Urothelium cell line (cell line): ENCODE measurements at regions not wholly inside any gene's neighbourhood (a gene's known extent, or its start where the extent isn't known, plus 50 kb on each side); places are given as distances from the start of the nearest gene placed in this dataset.

Source experiments
- DNase-seq: peaks from one replicate; pipeline ENCODE4 v3.0.0; 2011; ENCODE audit warnings: low spot score, mixed read lengths
- FAIRE-seq: peaks from 2 replicates; lab custom pipeline; 2011; peaks lifted over from hg19 to GRCh38; lab: Jason Lieb, UNC

DNA sequence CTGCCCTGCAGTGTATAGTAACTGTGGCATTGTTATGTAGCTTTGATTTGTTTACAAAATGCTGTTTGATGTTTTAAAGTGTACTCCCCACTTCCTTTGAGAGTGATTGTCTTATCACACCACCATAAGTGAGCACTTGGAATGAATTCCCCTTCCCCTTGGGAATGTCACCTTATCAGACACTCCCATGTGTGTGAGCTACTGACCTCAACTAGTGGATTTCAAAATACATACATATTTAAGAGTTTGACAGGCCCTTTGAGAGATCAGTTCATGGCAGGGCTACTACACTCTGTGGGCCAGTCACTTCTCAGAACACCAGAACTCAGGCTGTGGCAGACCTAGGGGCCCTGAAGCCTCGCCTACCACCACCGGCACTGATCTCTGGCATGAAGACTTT, 547.6 kb downstream of the NR2F2 start:
- DNase-seq = no peak
- no peak for FAIRE-seq

DNA sequence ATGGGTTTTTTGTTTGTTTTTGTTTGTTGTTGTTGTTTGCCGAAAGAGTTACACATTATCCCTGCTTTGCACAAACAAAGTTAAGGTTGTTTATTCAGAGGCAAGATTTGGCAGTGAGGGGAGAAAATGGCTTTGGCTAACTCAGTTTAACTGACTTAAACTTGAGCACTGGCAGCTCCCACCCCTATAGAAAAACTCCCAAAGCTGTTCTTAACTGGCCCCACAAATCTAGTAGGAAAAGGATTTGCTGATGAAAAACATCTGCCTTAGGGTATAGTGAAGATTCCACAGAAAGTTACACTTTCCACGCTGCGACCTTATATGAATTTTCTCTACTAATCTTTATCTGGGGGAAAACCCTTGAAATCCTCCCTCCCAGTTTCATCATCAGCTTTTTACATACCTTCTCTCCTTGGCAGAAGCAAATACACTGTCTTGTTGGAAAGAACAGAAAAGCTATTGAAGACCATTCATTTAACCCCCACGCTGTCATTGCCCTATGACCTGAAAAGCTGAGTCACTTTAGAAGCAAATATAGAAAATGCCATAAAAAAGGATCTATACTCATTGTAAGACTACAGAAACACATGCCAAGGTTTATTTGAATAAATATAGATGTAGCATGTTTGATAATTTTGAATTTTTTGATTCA, 551.7 kb downstream of the NR2F2 start:
- FAIRE-seq = no peak
- DNase-seq = no peak

DNA sequence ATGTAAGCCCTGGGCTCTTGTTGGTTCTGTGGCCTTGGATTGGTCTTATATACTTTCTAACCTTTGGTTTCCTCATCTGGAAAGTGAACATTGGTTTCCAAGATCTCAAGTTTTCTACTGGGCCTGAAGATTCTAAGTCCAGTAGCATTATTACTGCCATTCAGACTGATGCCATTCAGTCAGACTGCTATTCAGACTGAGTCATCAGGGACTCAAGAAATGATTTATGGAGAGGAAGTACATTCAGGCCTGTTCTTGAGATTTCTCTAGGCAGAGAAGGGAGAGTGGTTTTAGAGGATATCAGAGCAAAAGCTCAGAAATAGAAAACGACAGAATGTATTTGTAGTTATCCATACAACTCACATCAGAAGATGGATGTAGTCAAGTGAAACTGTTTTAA, 557.2 kb downstream of the NR2F2 start:
- DNase-seq (peak; percentile 40), FAIRE-seq (no peak)

DNA sequence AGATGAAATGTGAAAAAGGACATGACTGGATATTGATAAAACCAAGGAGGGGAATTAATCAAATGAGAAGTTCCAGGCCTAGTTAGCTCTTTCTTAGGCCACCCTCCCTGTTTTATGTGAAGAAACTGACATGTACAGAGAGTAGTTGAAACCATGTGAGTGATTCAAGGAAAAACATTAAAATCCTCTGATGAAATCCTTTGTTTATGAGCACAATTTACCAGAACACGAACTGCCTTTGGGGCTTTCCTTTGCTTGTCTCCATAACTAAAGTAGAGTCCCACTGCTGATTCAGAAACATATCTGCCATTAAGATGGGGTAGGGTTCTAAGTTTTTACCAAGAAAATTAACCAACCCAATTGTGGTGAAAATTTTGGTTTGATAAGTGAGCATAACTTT, 558.3 kb downstream of the NR2F2 start:
- FAIRE-seq = no peak
- DNase-seq = no peak

DNA sequence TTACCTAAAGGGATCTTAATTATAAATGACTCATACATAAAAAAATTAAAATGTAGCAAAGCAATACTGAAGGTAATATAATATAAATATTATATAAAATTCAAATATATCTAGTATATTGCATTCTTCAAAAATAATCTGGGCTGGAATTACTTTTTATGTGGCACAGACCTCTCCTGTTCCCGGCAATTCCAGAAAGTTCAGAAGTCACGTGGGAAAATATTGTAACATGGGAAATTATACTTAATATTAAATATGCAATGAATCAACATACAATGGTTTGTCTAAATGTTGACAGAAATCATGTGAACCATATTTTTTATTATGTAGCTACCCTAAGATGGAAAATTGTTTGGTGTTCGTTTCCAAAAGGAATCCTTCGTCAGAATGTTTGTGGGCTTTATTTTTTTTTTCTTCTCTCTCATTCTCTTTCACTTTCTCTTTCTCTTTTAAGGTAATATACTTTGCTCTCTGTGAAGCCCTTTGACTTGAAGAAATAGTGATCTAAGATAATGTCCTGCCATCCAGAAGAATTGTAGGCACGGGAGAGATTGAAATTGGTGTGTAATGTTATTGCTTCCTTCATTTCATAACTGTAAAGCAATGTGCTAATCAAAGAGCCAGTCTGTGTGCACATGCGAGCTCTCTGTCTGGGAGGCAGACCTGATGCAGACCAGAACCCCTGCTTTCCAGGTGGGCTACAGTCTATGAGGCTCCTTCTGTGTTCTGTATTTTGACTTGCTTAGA, 559.4 kb downstream of the NR2F2 start:
- FAIRE-seq (no peak), DNase-seq (peak; percentile 18)

DNA sequence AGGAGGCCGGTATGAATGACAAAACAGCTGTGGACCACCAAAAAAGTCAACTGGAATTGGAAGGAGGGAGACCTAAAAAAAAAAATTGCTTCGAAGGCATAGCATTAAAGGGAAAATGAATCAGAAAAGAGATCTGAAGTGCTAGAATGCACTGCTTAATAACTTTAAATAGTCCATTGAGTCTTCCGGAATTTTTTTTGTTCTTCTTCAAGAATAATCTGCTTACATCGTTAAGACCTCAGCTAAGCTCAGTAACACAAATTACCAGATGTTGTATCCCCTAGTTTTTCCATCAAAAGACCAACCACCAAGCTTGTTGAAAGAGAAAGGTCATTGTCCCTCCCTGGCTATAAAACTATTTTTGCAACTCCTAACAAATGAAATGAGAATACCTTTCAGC, 560.5 kb downstream of the NR2F2 start:
- FAIRE-seq = no peak
- no peak for DNase-seq

DNA sequence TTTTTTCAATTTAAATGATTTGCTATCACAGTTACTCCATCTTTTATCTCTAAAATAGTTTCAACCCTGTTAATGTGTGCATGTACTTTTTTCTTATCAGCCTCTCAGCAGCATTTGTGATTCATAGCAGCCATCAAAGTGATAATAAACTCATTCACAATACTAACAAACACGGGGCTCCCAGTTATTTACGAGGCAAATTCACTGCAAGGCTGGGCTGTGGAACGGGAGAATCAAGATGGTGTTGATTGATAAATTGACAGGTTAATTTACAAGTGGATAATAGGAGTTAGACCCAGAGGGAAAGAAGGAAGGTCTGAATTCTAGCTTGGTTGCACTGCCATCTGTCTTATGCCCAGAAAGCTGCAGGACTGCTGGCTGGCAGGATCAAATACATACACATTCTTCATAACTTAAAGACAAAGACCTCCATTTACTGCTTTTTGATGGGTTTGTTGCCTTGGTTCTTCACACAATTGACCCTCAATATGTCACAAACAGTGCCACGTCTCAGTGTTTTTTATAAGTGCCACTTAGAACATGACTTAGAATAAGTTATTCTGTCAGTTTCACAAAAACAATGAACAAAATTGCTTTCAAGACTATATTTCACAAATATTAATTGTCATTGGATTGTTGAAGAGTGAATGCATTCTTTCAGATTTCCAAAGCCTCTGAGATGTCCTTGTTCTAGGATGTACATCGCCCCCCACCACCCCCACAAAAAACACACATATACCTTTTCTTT, 562.8 kb downstream of the NR2F2 start:
- FAIRE-seq (no peak), DNase-seq (peak; percentile 37)

DNA sequence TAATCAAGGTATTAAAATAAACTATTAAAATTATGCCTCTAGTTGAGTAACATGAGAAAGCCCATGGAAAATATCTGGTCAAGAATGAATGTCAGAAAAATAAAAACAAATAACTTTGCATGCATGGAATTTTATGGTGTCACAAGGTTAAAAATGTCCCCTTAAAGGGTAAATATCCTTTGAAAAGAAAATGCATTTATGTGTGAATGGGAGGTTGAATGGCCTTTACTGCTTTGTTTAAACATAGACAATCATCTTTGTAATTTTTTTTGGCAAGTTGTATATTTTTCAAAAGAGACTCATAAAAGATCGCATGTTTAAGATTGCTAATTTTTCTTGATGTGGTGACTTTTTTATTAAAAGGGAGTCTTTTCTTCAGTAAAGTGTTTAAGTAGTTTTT, 564.2 kb downstream of the NR2F2 start:
- no peak for FAIRE-seq
- no peak for DNase-seq

DNA sequence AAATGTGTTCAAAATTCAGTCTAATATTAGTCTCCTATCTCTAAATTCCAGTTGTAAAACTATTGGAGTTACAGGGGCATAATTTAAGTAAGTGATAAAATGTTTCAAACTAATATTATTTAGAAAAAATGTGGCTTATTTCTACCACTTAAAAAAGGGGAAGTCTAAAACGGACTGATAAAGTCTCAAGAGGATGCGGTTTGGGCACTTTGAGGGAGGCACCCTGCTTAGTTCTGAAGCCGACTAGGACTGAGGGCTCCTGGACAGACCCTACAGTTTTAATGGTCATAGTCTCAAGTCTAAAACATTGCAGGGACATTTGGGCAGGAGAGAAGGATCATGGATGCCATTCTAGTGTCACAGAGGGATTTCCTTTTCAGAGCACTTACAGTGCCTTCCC, 566.3 kb downstream of the NR2F2 start:
- DNase-seq (no peak), FAIRE-seq (no peak)

DNA sequence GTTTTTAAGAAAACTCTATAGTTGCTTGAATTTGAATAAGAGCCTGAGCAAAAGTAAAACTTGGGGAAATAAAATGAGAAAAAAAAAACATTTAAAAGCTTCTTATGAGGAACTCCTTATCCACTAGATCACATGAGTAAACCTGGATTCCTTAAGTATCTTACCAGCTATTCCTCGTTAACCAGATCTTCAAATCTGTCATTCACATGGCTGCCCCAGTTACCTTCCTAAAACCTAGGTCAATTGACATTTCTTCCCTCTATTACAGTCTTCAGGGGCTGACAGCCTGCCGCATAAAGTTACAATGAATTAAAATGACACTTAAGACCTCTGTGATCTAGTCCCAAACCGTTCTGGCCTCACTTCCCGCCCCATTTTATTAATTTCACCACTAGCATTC, 583.6 kb downstream of the NR2F2 start:
- FAIRE-seq (no peak), DNase-seq (no peak)

DNA sequence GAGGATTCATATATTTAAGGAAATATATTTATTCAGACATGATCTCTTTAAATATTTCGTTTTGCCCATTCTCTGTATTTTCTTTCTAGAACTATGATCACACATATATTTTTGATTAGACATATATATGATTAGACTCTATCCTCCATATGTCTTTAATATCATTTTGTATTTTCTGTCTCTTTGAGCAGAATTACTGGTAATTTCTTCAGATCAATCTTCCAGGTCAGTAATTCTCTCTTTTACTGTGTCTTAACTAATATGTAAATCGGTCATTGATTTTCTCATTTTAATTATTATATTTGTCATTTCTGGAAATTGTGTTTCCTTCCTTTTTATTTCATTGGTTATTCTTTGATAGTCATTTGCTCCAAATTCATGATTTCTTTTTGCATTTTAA, 586.2 kb downstream of the NR2F2 start:
- FAIRE-seq (no peak), DNase-seq (no peak)

DNA sequence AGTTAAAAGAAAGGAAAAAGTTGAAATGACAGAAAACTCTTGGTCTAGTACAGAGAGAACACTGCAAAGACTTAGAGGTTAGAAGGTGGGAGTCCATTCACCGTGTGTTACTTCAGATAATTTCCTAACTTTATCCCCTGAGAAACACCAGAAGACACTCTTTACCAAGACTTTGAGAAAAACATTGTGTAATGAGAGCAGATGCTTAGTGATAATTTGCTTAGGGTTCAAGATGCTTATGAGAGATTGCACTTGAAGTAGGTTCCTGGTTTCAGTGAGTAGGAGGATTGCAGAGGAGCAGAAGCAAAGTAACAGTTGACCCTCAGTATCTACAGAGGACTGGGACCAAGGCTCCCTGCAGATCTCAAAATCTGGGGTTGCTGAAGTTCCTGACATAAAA, 594.1 kb downstream of the NR2F2 start:
- DNase-seq (no peak), FAIRE-seq (no peak)

DNA sequence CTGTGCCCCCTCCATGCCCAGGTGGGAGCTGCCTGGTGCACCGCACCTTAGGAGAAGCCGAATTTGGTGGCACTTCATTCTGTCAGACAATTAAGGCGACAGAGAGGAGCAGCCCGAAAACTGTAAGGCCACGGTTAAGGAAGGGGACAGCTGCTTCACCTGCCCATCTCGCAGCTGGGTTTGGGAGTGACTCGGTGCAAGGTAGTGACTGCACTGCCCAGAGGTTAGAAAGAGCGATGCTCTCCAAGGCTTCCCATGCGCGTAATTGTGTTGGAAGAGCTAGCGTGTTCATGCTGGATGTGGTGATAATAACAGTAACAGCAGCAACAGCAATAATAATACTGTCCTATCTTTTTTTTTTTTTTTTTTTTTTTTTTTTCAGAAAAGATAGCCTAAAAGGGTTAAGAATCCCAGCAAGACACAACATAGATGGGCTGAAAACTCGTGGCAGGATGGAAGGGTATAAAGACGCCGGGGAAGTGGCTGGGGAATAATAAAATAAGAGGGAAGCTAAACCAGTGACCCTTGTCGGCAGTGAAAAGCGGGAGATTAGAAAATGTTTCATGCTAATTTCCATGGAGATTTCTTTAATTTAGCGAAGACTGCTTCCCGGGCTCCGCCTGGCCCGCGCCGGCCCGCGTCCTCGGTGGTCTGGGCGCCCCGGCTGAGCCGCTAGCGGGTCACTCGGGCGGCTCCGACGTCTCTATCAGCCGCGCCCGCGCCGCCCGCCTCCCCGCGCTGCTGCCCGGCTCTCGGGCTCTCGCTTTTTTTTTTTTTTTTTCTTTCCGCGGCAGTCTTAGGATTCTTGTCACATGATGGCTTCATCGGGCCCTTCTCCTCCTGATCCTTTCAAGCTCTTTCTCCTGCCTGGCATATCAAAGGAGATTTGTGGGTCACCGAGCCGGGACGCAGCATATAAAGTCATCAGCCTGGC, 617.1 kb downstream of the NR2F2 start:
- FAIRE-seq (peak; percentile 80), DNase-seq (peak; percentile 66)

DNA sequence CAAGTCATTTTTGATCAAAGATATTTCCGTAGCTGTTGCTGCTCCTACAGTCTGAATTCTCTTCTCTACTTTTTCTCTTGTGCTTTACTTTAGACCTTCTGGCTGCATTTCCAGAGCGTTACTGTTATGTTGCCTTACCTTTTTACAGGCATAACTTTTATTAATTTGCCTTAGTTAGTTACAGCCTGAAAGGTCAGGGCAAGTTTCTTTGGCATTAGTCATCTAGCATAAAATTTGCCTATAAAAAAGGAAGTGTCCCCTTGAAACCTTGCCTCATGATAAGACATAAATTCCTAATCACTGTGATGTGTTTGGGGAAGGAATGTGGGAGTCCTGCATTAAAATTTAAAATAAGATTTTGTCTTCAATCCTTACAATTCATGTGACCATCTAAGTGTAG, 618.5 kb downstream of the NR2F2 start:
- no peak for FAIRE-seq
- DNase-seq = no peak

DNA sequence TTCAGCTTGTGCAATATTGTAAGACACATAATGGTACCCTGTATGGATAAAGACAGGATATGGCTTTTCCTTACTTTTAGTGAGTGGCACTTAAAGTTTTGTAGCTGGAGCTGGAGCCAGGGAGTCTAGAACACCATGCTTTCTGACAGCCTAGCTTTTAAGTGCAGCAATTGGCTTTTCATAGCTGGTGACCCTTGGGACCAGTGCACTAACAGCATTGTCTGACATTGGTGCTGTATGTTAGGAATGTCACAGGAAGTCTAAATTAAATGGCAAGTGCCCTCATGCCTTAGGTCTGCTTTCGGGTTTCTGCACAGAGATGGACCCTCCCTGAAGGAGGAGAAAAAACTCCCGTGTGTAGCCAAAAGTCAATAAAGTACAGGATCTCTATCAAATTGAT, 628.2 kb downstream of the NR2F2 start:
- DNase-seq (no peak), FAIRE-seq (no peak)

DNA sequence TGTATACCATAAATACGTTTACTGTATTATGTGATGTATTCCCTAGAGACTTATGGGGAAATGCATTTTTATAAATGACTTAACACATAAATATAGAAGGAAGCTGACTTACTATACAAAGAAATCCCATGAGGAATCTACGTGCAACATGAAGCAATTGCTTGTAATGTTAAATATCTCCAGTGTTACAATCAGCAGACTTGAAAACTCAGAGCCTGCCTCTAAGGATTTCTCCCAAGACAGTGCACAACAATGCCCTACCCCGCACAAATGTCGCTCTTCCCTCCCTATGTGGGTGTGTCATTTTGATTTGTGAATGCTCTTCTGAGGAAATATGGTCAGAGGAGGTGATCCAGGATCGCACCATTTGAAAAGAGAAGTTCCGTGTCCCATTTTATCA, 629.0 kb downstream of the NR2F2 start:
- DNase-seq = no peak
- FAIRE-seq = no peak

DNA sequence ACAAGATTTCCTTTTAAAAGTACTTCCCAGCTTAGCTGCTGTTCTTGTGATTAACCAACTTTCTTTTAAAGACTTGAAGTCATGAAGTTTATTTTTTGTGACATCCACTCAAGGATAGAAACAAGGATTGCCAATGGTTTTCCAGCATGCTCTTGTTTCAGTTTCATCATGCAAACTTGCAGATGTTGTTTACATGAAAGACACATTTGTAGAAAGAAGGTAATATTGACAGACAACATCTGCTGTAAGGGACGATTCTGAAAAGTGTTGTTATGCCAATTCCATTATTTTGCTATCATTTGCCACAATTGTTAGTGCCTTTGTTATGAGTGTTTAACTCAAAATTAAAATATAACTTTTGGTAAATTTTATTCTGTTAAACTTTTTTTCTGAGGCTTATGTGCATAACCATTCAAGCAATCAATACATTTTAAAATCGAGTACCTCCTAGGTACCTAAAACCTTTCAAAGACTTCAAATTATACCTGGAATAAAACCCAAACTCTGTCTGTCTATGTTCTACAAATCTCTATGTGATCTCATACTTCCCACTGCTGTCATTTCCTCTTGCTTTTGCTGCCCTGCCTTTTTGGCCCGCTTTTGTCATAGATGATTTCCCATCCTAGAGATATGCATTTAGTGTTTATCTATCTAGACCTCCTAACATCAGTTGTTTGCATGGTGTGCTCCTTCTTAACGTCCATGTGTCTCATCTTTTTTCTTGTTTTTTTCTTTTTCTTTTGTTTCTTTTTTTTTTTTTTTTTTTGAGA, 630.4 kb downstream of the NR2F2 start:
- FAIRE-seq (no peak), DNase-seq (no peak)

DNA sequence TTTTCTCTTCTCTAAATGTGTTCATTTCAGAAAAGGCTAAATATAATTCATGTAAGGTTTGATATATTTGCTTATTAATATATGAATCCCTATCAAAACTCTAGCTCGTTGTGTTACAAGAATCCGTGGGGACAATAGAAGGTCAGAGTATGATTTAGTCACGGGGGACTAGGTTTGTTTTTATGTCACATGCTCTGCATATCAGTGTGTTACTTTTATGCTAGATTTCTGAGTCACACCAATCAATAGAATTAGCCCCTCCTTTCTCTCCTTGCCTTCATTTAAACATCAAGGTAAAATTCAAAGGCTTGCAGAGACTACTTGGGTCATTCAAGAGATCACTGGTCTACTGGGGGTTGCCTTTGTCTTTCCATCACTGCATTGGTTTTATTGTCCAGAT, 636.1 kb downstream of the NR2F2 start:
- FAIRE-seq = no peak

DNA sequence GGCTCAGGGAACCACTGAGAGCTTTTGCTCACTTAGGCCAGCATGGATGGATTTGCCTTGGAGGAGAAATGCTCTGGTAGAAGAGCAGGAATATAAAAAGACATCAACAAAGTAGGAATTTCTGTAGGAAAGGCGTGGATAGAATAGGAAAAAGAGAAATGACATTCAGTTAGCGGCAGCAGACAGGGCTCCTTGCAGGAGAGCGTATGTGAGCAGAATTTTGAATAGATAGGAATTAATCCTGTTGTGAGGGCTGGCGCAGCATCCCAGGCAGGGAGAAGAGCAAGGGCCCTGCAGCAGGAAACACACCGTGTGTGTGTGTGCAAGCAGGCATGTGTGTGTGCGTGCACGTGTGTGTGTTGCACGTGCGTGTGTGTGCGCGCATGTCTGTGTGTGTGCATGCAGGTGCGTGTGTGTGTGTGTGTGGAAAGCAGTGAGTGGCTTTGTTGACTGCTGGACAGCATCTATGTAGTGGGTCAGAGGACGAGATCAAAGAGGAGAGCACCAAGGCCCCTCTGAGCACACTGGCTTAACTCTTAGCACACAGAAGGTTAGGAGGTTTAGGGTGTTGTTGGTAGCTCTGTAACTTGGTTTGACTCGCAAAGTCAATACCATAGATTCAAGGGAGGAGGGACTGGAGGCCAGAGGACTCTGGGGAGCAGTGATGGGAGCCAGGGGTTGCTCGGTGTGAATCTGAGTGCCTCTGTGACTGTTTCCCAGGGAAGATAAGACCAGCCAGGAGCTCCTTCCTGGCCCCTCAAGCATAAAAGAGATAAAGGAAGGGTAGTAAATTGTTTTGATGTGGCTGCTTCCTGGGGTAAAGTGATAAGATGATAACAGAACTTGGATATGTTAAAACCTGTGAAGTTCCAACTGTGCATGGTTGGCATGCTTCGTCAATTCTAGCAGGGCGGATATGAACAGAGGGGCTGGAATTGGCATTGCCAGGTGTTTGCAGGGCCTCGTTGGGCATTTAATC, 639.5 kb downstream of the NR2F2 start:
- FAIRE-seq = no peak
- DNase-seq = no peak

More for the DNA sequence above, 636.1 kb downstream of the NR2F2 start:
- no peak for DNase-seq
